UCSD-AML1 (cell line): ENCODE measurements at regions not wholly inside any gene's neighbourhood (a gene's known extent, or its start where the extent isn't known, plus 50 kb on each side); places are given as distances from the start of the nearest gene placed in this dataset.

Experiments used
- DNase-seq: peaks from one replicate; lab custom pipeline; 2025; ENCODE audit not compliant: unreplicated experiment; lab: John Stamatoyannopoulos, UW

GRCh38 chr18:4653418-4653817, 198.3 kb upstream of the DLGAP1 start:
- no peak for DNase-seq

GRCh38 chr18:4641771-4642368, 186.8 kb upstream of the DLGAP1 start:
- DNase-seq = no peak

GRCh38 chr18:4640349-4641012, 185.4 kb upstream of the DLGAP1 start:
- no peak for DNase-seq

GRCh38 chr18:4639628-4640310, 184.7 kb upstream of the DLGAP1 start:
- no peak for DNase-seq

- no peak for DNase-seq
Measured at GRCh38 chr18:4638680-4639079, 183.6 kb upstream of the DLGAP1 start.

- DNase-seq = no peak
Measured at GRCh38 chr18:4637876-4638275, 182.8 kb upstream of the DLGAP1 start.

GRCh38 chr18:4636967-4637366, 181.9 kb upstream of the DLGAP1 start:
- no peak for DNase-seq

- DNase-seq = no peak
Measured at GRCh38 chr18:4631239-4631638, 176.1 kb upstream of the DLGAP1 start.

GRCh38 chr18:4605212-4605611, 150.1 kb upstream of the DLGAP1 start:
- DNase-seq = no peak

GRCh38 chr18:4603955-4604354, 148.8 kb upstream of the DLGAP1 start:
- no peak for DNase-seq

- no peak for DNase-seq
Measured at GRCh38 chr18:4599312-4599711, 144.2 kb upstream of the DLGAP1 start.

GRCh38 chr18:4597301-4597700, 142.2 kb upstream of the DLGAP1 start:
- DNase-seq = no peak

- DNase-seq = no peak
Measured at GRCh38 chr18:4593895-4594294, 138.8 kb upstream of the DLGAP1 start.

GRCh38 chr18:4593459-4593858, 138.4 kb upstream of the DLGAP1 start:
- no peak for DNase-seq

- no peak for DNase-seq
Measured at GRCh38 chr18:4589056-4589800, 134.1 kb upstream of the DLGAP1 start.

GRCh38 chr18:4587204-4587603, 132.1 kb upstream of the DLGAP1 start:
- DNase-seq = no peak

GRCh38 chr18:4586731-4587130, 131.6 kb upstream of the DLGAP1 start:
- no peak for DNase-seq

- DNase-seq = no peak
Measured at GRCh38 chr18:4582431-4583335, 127.6 kb upstream of the DLGAP1 start.

- no peak for DNase-seq
Measured at GRCh38 chr18:4581966-4582365, 126.9 kb upstream of the DLGAP1 start.

- no peak for DNase-seq
Measured at GRCh38 chr18:4578449-4578848, 123.3 kb upstream of the DLGAP1 start.

GRCh38 chr18:4573735-4574134, 118.6 kb upstream of the DLGAP1 start:
- no peak for DNase-seq
